CD4-positive, alpha-beta T cell (primary cell): ENCODE measurements at regions not wholly inside any gene's neighbourhood (a gene's known extent, or its start where the extent isn't known, plus 50 kb on each side); places are given as distances from the start of the nearest gene placed in this dataset.

Source experiments
- ATAC-seq: fragments of 200-7000 bp; cut with Tn5 transposase; one replicate; pipeline ENCODE4 v1.10.0; 2022; ENCODE audit warnings: mild to moderate bottlenecking; ENCODE audit not compliant: poor library complexity
- CTCF ChIA-PET: fragments of 350-600 bp; sonication (Branson Sonifier 250); formaldehyde crosslinking; loops from one replicate; lab custom pipeline; 2021; ENCODE audit warnings: antibody characterized with exemption, inconsistent platforms; lab: Charles Lee
- POLR2A ChIA-PET: fragments of 350-600 bp; sonication (Branson Sonifier 250); formaldehyde crosslinking; loops from one replicate; lab custom pipeline; 2021; ENCODE audit warnings: antibody characterized with exemption, inconsistent platforms; lab: Charles Lee
- DNase-seq, 14 experiments: peaks; one replicate each; pipeline ENCODE4 v3.0.0-alpha.2; 2013 to 2020; ENCODE audit warnings: mixed read lengths in 2 of 14
- H3K27ac ChIP-seq, 2 donors: one replicate each; pipeline versions ENCODE4 v1.5.1 to v1.7.0; 2013; ENCODE audit warnings: low read length in 2 of 2, low read depth in 1 of 2, mild to moderate bottlenecking in 1 of 2
- H3K27me3 ChIP-seq, 2 experiments: 1 replicate in 1 of 2; 2 replicates in 1 of 2; pipeline versions ENCODE4 v1.6.1 to v1.7.0; 2013; ENCODE audit warnings: low read length in 2 of 2, control low read depth in 1 of 2, mild to moderate bottlenecking in 1 of 2, moderate library complexity in 1 of 2; ENCODE audit not compliant: insufficient read depth in 2 of 2, control insufficient read depth in 1 of 2
- H3K36me3 ChIP-seq: one replicate; pipeline ENCODE4 v1.6.1; 2013; ENCODE audit warnings: low read length, control low read depth; ENCODE audit not compliant: insufficient read depth
- H3K4me1 ChIP-seq: one replicate; pipeline ENCODE4 v1.6.1; 2013; ENCODE audit warnings: low read length, control low read depth; ENCODE audit not compliant: insufficient read depth
- H3K4me3 ChIP-seq: one replicate; pipeline ENCODE4 v1.5.1; 2013; ENCODE audit warnings: mild to moderate bottlenecking, low read length, moderate library complexity
- H3K9me3 ChIP-seq, 2 experiments: 1 replicate in 1 of 2; 2 replicates in 1 of 2; pipeline versions ENCODE4 v1.6.1 to v1.7.0; 2013; ENCODE audit warnings: low read length in 2 of 2, mild to moderate bottlenecking in 2 of 2, control low read depth in 1 of 2, moderate library complexity in 1 of 2; ENCODE audit not compliant: control insufficient read depth in 1 of 2, insufficient read depth in 1 of 2
- H3K27ac Mint-ChIP-seq: one replicate; pipeline ENCODE4 v1.8.0; 2020; ENCODE audit warnings: mixed read lengths
- H3K27me3 Mint-ChIP-seq: one replicate; pipeline ENCODE4 v1.8.0; 2021; ENCODE audit warnings: mixed read lengths
- H3K36me3 Mint-ChIP-seq: one replicate; pipeline ENCODE4 v1.8.0; 2021; ENCODE audit warnings: low read depth, mixed read lengths
- H3K4me1 Mint-ChIP-seq: one replicate; pipeline ENCODE4 v1.8.0; 2021; ENCODE audit warnings: low read depth, mixed read lengths
- H3K4me3 Mint-ChIP-seq: one replicate; pipeline ENCODE4 v1.8.0; 2020; ENCODE audit warnings: mild to moderate bottlenecking, mixed read lengths
- H3K9me3 Mint-ChIP-seq: one replicate; pipeline ENCODE4 v1.8.0; 2020; ENCODE audit warnings: mixed read lengths
- intact Hi-C, 2 experiments: fragments of 100-400 bp; cut with DNase I in 1 of 2; cut with micrococcal nuclease in 1 of 2; formaldehyde crosslinking; loops; one replicate each; pipeline versions ENCODE4 v1.15.1 to v1.9.0; 2023 to 2025; cut with DNase I, micrococcal nuclease
- TF ChIP-seq, protein P1 (sequence below): fragments of 200-600 bp; IDR thresholded peaks from one replicate; pipeline ENCODE4 v1.8.0; 2022; ENCODE audit warnings: antibody characterized with exemption, mild to moderate bottlenecking

DNA sequence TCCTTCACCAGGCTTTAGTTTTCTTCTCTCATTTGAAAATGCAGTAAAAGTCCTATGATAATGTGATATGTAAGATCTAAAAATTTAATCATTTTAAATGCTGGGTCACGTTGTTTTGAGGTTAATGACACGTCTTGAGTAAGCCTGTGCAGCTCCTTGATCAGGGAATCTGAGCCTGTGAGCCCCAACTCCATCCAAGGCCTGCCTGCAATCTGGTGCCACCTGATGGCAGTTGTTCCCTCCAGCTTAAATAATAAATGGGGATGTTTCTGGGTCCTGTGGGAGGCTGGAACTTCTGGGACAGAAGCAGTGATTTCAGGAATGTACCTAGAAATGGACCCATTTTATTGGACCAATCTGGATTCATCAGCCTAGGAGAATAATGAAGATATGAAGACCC lies 455.4 kb upstream of the ADGRL3 start:
- H3K9me3 Mint-ChIP-seq: peaks cover 13% of the 10 kb centered on the region
- H3K4me1 Mint-ChIP-seq: no peaks in the 10 kb centered on the region
- no peaks in the 10 kb centered on the region for H3K9me3 ChIP-seq
- TF ChIP-seq, protein P1, sequence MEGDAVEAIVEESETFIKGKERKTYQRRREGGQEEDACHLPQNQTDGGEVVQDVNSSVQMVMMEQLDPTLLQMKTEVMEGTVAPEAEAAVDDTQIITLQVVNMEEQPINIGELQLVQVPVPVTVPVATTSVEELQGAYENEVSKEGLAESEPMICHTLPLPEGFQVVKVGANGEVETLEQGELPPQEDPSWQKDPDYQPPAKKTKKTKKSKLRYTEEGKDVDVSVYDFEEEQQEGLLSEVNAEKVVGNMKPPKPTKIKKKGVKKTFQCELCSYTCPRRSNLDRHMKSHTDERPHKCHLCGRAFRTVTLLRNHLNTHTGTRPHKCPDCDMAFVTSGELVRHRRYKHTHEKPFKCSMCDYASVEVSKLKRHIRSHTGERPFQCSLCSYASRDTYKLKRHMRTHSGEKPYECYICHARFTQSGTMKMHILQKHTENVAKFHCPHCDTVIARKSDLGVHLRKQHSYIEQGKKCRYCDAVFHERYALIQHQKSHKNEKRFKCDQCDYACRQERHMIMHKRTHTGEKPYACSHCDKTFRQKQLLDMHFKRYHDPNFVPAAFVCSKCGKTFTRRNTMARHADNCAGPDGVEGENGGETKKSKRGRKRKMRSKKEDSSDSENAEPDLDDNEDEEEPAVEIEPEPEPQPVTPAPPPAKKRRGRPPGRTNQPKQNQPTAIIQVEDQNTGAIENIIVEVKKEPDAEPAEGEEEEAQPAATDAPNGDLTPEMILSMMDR: no peak
- POLR2A ChIA-PET: no interaction called here
- no peaks in the 10 kb centered on the region for H3K36me3 Mint-ChIP-seq
- CTCF ChIA-PET: no interaction called here
- no peaks in the 10 kb centered on the region for H3K27me3 Mint-ChIP-seq
- no peak overlapping the region for H3K4me3 ChIP-seq
- no peaks in the 10 kb centered on the region for H3K4me1 ChIP-seq
- no peak overlapping the region for H3K27ac ChIP-seq
- no peaks in the 10 kb centered on the region for H3K27me3 ChIP-seq
- intact Hi-C loops: no loop called here
- H3K4me3 Mint-ChIP-seq: no peak overlapping the region
- DNase-seq (no peak), ATAC-seq (no peak)
- H3K36me3 ChIP-seq: no peaks in the 10 kb centered on the region
- no peak overlapping the region for H3K27ac Mint-ChIP-seq

DNA sequence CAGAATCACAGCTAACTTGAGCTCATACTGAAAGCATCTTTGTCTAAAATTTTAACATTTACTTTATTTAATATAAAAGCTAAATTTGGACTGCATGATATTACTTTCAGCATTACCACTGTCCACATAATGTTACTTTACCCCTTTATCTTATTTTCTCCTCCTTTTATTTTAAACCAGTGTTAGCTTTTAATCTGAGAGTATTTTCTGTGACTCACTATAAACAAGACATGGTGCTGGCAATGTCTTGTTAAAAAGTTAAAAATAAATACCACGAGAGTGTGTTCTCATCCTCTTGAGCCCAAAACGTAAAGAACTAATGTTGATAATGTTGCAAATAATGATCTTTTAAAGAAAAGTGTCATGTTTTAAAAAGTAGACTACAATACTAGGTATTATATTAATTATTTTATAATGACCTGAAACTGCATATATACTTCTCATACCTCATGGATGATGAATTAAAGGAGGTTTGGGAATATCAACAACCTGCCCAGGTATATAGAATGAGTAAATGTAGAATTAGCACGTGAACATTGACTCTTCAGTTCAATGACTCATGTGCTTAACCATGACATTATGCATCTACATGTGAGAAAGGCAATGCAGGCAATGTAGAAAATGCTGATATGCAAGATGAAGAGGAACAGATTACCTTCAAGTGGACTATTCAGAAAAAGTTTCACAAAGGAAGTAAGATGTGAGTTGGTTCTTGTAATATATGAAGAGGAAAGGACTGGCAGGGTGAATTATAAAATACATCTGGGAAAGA lies 454.1 kb upstream of the ADGRL3 start:
- ChIA-PET POLR2A (no interaction called here), CTCF (no interaction called here)
- H3K4me3 Mint-ChIP-seq: no peak overlapping the region
- DNase-seq: no peak
- no peaks in the 10 kb centered on the region for H3K27me3 Mint-ChIP-seq
- Histone ChIP-seq H3K27ac (no peak overlapping the region), H3K27me3 (no peaks in the 10 kb centered on the region), H3K4me3 (no peak overlapping the region), H3K36me3 (no peaks in the 10 kb centered on the region), H3K9me3 (no peaks in the 10 kb centered on the region), H3K4me1 (no peaks in the 10 kb centered on the region)
- no peaks in the 10 kb centered on the region for H3K36me3 Mint-ChIP-seq
- TF ChIP-seq, protein P1: no peak
- peaks cover 13% of the 10 kb centered on the region for H3K9me3 Mint-ChIP-seq
- ATAC-seq: no peak
- no peak overlapping the region for H3K27ac Mint-ChIP-seq
- no peaks in the 10 kb centered on the region for H3K4me1 Mint-ChIP-seq
- intact Hi-C loops: no loop called here

DNA sequence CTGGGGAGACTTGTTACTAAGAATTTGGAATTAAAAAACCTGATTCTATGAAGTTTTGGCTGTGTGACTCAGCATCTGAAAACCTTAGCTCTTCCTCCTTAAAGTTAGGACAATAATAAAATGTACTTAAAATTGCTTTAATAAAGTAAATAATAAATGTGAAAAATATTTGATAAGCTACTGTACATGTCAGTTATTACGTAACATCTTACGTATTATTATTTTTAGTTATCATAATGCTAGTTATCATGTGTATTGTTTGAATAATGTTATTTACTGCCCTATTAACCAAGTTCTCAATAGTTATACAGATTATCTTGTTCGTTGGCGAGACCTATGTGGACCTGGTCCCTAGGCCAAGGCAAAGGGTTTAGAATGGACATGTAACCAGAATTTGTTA lies 449.2 kb upstream of the ADGRL3 start:
- TF ChIP-seq, protein P1: no peak
- Histone ChIP-seq H3K4me1 (no peaks in the 10 kb centered on the region), H3K27ac (no peak overlapping the region), H3K27me3 (no peaks in the 10 kb centered on the region), H3K4me3 (no peak overlapping the region), H3K9me3 (no peaks in the 10 kb centered on the region), H3K36me3 (no peaks in the 10 kb centered on the region)
- CTCF ChIA-PET: no interaction called here
- no peak overlapping the region for H3K27ac Mint-ChIP-seq
- no peaks in the 10 kb centered on the region for H3K4me1 Mint-ChIP-seq
- H3K4me3 Mint-ChIP-seq: no peak overlapping the region
- no peaks in the 10 kb centered on the region for H3K36me3 Mint-ChIP-seq
- H3K9me3 Mint-ChIP-seq: peaks cover 14% of the 10 kb centered on the region
- no peak for ATAC-seq
- DNase-seq: no peak
- H3K27me3 Mint-ChIP-seq: no peaks in the 10 kb centered on the region
- intact Hi-C loops: no loop called here
- POLR2A ChIA-PET: no interaction called here
